Neural progenitor cell (in vitro differentiated cells): ENCODE measurements at regions not wholly inside any gene's neighbourhood (a gene's known extent, or its start where the extent isn't known, plus 50 kb on each side); places are given as distances from the start of the nearest gene placed in this dataset.

ENCODE experiments used
- DNase-seq: peaks from one replicate; pipeline ENCODE4 v3.0.0-alpha.2; 2016; ENCODE audit warnings: low spot score
- H2AFZ ChIP-seq: fragments of 200-600 bp; sonication (generic); replicated peaks from 2 replicates; pipeline ENCODE4 v1.6.1; 2016; ENCODE audit warnings: antibody characterized with exemption
- H3F3A ChIP-seq: fragments of 200-600 bp; sonication (generic); 2 replicates; pipeline ENCODE4 v1.6.1; 2016; ENCODE audit warnings: antibody characterized with exemption, low read depth
- H3K27ac ChIP-seq: fragments of 200-600 bp; sonication (generic); 2 replicates; pipeline ENCODE4 v1.5.1; 2016; ENCODE audit warnings: mild to moderate bottlenecking
- H3K27me3 ChIP-seq: fragments of 200-600 bp; sonication (generic); 2 replicates; pipeline ENCODE4 v1.6.1; 2016; ENCODE audit warnings: mild to moderate bottlenecking, moderate library complexity
- H3K36me3 ChIP-seq: fragments of 200-600 bp; sonication (generic); 2 replicates; pipeline ENCODE4 v1.5.1; 2016
- H3K4me1 ChIP-seq: fragments of 200-600 bp; sonication (generic); 2 replicates; pipeline ENCODE4 v1.6.1; 2016; ENCODE audit warnings: mixed run types
- H3K4me2 ChIP-seq: fragments of 200-600 bp; sonication (generic); 2 replicates; pipeline ENCODE4 v1.6.1; 2016
- H3K4me3 ChIP-seq: fragments of 200-600 bp; sonication (generic); 2 replicates; pipeline ENCODE4 v1.5.1; 2016
- H3K79me2 ChIP-seq: fragments of 200-600 bp; sonication (generic); 2 replicates; pipeline ENCODE4 v1.6.1; 2016; ENCODE audit warnings: low read depth
- H3K9ac ChIP-seq: fragments of 200-600 bp; sonication (generic); 2 replicates; pipeline ENCODE4 v1.6.1; 2016
- H3K9me3 ChIP-seq: fragments of 200-600 bp; sonication (generic); 2 replicates; pipeline ENCODE4 v1.5.1; 2016; ENCODE audit warnings: low read depth
- H4K20me1 ChIP-seq: fragments of 200-600 bp; sonication (generic); 2 replicates; pipeline ENCODE4 v1.6.1; 2016; ENCODE audit warnings: low read depth
- H3K27ac Mint-ChIP-seq: 3 replicates; pipeline ENCODE4 v1.8.0; 2021; ENCODE audit warnings: mixed read lengths
- H3K27me3 Mint-ChIP-seq: 2 replicates; pipeline ENCODE4 v1.8.0; 2022; ENCODE audit warnings: low read depth, mild to moderate bottlenecking, inconsistent platforms, moderate library complexity, mixed read lengths; ENCODE audit not compliant: insufficient read depth
- H3K36me3 Mint-ChIP-seq: 3 replicates; pipeline ENCODE4 v1.8.0; 2021; ENCODE audit warnings: mixed read lengths
- H3K4me1 Mint-ChIP-seq: 3 replicates; pipeline ENCODE4 v1.8.0; 2021; ENCODE audit warnings: mixed read lengths
- H3K4me3 Mint-ChIP-seq: 3 replicates; pipeline ENCODE4 v1.8.0; 2021; ENCODE audit warnings: mild to moderate bottlenecking, moderate library complexity, mixed read lengths
- H3K9me3 Mint-ChIP-seq: 3 replicates; pipeline ENCODE4 v1.8.0; 2020; ENCODE audit warnings: mixed read lengths
- EZH2 ChIP-seq: fragments of 200-600 bp; sonication (generic); IDR thresholded peaks from 2 replicates; pipeline ENCODE4 v1.6.1; 2017; ENCODE audit warnings: antibody characterized with exemption, mild to moderate bottlenecking, moderate library complexity
- EZH2phosphoT487 ChIP-seq: fragments of 200-600 bp; sonication (generic); IDR thresholded peaks from 2 replicates; pipeline ENCODE4 v1.6.1; 2017; ENCODE audit warnings: antibody characterized with exemption
- TF ChIP-seq, protein P1 (sequence below): fragments of 200-600 bp; sonication (generic); IDR thresholded peaks from 2 replicates; pipeline ENCODE4 v1.5.1; 2017; ENCODE audit warnings: antibody characterized with exemption, mild to moderate bottlenecking

DNA sequence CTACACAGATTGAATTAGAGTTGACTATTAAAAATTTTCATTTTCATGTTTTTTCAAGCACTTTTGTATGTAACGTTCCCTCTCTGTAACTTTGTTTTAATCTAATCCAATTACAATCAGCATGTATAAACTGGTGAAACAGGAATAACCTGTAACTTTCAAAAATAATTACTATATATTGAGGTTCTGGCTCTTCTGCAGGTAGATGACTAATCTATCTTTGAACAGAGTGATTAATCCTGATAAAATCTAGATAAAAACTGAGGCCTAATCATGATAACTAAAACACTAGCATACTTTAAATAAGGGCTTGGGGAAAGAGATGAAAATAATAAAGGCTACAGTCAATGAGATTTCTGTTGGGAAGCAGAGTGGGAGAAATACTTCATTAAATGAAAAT lies 101.6 kb upstream of the KCND2 start:
- Histone ChIP-seq H3K4me2 (no peak overlapping the region), H3K4me3 (no peak overlapping the region), H3F3A (no peaks in the 10 kb centered on the region), H3K27me3 (no peaks in the 10 kb centered on the region), H3K27ac (no peak overlapping the region), H3K79me2 (no peaks in the 10 kb centered on the region), H3K36me3 (no peaks in the 10 kb centered on the region), H2AFZ (no peak overlapping the region), H3K9ac (no peak overlapping the region), H4K20me1 (no peaks in the 10 kb centered on the region), H3K4me1 (no peaks in the 10 kb centered on the region), H3K9me3 (no peaks in the 10 kb centered on the region)
- Mint-ChIP-seq H3K27ac (no peak overlapping the region), H3K27me3 (peaks cover 3% of the 10 kb centered on the region), H3K4me1 (no peaks in the 10 kb centered on the region), H3K36me3 (no peaks in the 10 kb centered on the region), H3K9me3 (no peaks in the 10 kb centered on the region), H3K4me3 (no peak overlapping the region)
- TF ChIP-seq EZH2phosphoT487: no peak
- TF ChIP-seq EZH2: no peak
- TF ChIP-seq, protein P1, sequence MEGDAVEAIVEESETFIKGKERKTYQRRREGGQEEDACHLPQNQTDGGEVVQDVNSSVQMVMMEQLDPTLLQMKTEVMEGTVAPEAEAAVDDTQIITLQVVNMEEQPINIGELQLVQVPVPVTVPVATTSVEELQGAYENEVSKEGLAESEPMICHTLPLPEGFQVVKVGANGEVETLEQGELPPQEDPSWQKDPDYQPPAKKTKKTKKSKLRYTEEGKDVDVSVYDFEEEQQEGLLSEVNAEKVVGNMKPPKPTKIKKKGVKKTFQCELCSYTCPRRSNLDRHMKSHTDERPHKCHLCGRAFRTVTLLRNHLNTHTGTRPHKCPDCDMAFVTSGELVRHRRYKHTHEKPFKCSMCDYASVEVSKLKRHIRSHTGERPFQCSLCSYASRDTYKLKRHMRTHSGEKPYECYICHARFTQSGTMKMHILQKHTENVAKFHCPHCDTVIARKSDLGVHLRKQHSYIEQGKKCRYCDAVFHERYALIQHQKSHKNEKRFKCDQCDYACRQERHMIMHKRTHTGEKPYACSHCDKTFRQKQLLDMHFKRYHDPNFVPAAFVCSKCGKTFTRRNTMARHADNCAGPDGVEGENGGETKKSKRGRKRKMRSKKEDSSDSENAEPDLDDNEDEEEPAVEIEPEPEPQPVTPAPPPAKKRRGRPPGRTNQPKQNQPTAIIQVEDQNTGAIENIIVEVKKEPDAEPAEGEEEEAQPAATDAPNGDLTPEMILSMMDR: no peak
- DNase-seq: no peak

DNA sequence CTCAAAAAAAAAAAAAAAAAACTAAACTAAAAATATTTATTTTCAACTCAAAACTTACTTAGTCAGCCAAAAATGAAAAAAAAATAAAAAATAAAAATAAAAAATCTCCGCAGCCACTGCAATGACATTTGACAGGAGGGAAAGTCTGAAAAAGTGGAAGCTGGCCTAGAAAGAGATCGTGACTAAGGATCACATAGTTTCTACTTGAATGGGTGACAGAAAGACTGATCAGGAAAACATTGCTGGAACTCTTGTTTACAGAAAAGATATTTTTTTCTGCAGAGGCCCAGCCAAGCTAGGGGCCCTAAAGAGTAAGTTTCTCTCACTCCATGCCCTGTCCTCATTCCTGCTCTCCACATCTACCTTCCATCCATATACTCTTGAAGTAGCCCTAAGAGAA lies 92.8 kb upstream of the KCND2 start:
- Mint-ChIP-seq H3K27me3 (no peaks in the 10 kb centered on the region), H3K4me3 (no peak overlapping the region), H3K9me3 (no peaks in the 10 kb centered on the region), H3K36me3 (no peaks in the 10 kb centered on the region), H3K27ac (no peak overlapping the region), H3K4me1 (no peaks in the 10 kb centered on the region)
- Histone ChIP-seq H3K4me2 (no peak overlapping the region), H4K20me1 (no peaks in the 10 kb centered on the region), H3K27ac (no peak overlapping the region), H3K4me3 (no peak overlapping the region), H3K4me1 (no peaks in the 10 kb centered on the region), H3K79me2 (no peaks in the 10 kb centered on the region), H3K27me3 (no peaks in the 10 kb centered on the region), H3K36me3 (no peaks in the 10 kb centered on the region), H2AFZ (no peak overlapping the region), H3K9me3 (no peaks in the 10 kb centered on the region), H3F3A (no peaks in the 10 kb centered on the region), H3K9ac (no peak overlapping the region)
- DNase-seq: no peak
- TF ChIP-seq EZH2 (no peak), EZH2phosphoT487 (no peak)
- TF ChIP-seq, protein P1: no peak

DNA sequence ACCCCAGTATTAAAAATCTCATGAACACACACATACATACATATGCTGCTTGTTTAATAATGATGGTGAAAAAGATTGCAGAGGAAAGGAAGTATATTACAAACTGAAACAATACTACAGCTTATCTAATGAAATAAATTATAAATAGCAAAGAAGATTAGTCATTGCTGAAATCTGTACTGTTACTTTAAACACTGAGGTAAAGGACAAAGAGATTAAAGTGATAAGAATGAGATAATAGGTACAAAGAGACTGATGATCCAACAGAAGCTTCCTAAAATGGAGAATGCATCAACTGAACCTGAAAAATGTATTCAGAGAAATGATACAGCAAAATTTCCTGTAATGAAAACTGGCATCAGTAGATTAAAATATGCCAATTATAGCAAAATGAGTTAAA lies 91.5 kb upstream of the KCND2 start:
- H3K4me1 Mint-ChIP-seq: no peaks in the 10 kb centered on the region

More for the DNA sequence above, 91.5 kb upstream of the KCND2 start:
- H3K27me3 ChIP-seq: no peaks in the 10 kb centered on the region
- H3K9me3 Mint-ChIP-seq: no peaks in the 10 kb centered on the region
- H3K4me3 Mint-ChIP-seq: no peak overlapping the region
- H3K9ac ChIP-seq: no peak overlapping the region
- no peaks in the 10 kb centered on the region for H3K9me3 ChIP-seq
- no peak overlapping the region for H2AFZ ChIP-seq
- TF ChIP-seq, protein P1: no peak
- TF ChIP-seq EZH2phosphoT487 (no peak), EZH2 (no peak)
- no peaks in the 10 kb centered on the region for H3K36me3 Mint-ChIP-seq
- H3K27me3 Mint-ChIP-seq: no peaks in the 10 kb centered on the region
- H4K20me1 ChIP-seq: no peaks in the 10 kb centered on the region
- no peaks in the 10 kb centered on the region for H3F3A ChIP-seq
- no peak overlapping the region for H3K27ac ChIP-seq
- DNase-seq: no peak
- no peak overlapping the region for H3K4me2 ChIP-seq
- H3K79me2 ChIP-seq: no peaks in the 10 kb centered on the region
- H3K27ac Mint-ChIP-seq: no peak overlapping the region
- H3K4me3 ChIP-seq: no peak overlapping the region
- H3K36me3 ChIP-seq: no peaks in the 10 kb centered on the region
- no peaks in the 10 kb centered on the region for H3K4me1 ChIP-seq
